ENCODE measurements at regions not wholly inside any gene's neighbourhood (a gene's known extent, or its start where the extent isn't known, plus 50 kb on each side); places are given as distances from the start of the nearest gene placed in this dataset.

DNA sequence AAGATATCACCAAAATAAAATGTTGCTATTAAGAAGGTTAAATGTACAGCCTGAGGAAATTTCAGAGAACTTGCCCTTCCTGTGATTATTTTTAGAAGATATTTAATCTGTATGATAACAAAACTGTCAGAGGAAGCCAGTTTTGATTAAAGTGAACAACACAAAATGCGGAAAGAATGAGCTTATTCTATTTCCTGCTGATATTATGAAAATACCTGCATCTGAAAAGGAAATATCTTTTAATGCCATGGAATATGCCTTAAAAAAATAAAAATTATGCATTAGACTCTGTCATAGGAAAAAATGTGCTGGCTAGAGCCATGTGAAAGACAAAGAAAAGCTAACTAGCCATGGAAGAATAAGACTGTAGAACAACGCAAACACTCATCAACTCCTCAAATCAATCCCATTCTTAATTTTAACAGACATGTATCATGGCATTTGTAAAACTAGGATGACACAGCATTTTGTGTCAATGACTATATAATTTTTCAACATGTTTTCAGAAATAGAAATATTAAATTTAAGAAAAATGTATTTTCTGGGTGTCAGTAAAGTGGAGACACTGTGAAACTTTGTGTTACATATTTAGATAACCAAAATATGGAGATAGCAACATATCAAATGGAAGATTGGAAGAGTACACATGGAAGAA lies 1768.2 kb downstream of the SUCLG1 start:
- TF ChIP-seq EZH2 (IDR thresholded peaks at IDR 0.05; ENCODE audit: insufficient read depth, poor library complexity, severe bottlenecking), result no peak
- TF ChIP-seq EZH2phosphoT487 (IDR thresholded peaks at IDR 0.05; ENCODE audit: insufficient read depth, low read depth), result no peak

Data from GM23248 (cell line).